Liver (tissue), 3 donors: ENCODE measurements at regions not wholly inside any gene's neighbourhood (a gene's known extent, or its start where the extent isn't known, plus 50 kb on each side); places are given as distances from the start of the nearest gene placed in this dataset.

ENCODE experiments used
- CTCF ChIP-seq: fragments of 150-350 bp; IDR thresholded peaks from 2 replicates; pipeline ENCODE4 v1.5.1; 2017; ENCODE audit warnings: improper control_type of control experiment, low read depth, low read length; ENCODE audit not compliant: missing input control
- RAD21 ChIP-seq, 2 donors: IDR thresholded peaks; 2 replicates each; pipeline ENCODE4 v1.6.1; 2016; ENCODE audit warnings: antibody characterized with exemption in 2 of 2, mild to moderate bottlenecking in 2 of 2
- REST ChIP-seq: IDR thresholded peaks from 2 replicates; pipeline ENCODE4 v1.6.1; 2016; ENCODE audit warnings: antibody characterized with exemption, mild to moderate bottlenecking
- SP1 ChIP-seq: IDR thresholded peaks from 2 replicates; pipeline ENCODE4 v1.6.1; 2018; ENCODE audit warnings: antibody characterized with exemption, mild to moderate bottlenecking
- donor health status: healthy.
- donor health status: healthy.

- TF ChIP-seq CTCF (no peak), REST (no peak), SP1 (no peak), RAD21 (IDR thresholded peaks at IDR 0.05) (no peak)
Measured at GRCh38 chr6:109296971-109297372, 85.3 kb downstream of the CD164 start.
